Pancreas (tissue), 10 donors: ENCODE measurements at regions not wholly inside any gene's neighbourhood (a gene's known extent, or its start where the extent isn't known, plus 50 kb on each side); places are given as distances from the start of the nearest gene placed in this dataset.

ENCODE experiments used
- ATAC-seq, 4 donors: fragments of 200-7000 bp; cut with Tn5 transposase; one replicate each; pipeline versions ENCODE4 v1.8.0 to v1.9.1; 2020; ENCODE audit warnings: mild to moderate bottlenecking in 4 of 4, moderate library complexity in 4 of 4
- DNase-seq, 6 donors: peaks; one replicate each; pipeline ENCODE4 v3.0.0-alpha.2; 2020
- FAIRE-seq: peaks from 2 replicates; lab custom pipeline; 2012; peaks lifted over from hg19 to GRCh38; lab: Jason Lieb, UNC
- H3K27ac ChIP-seq, 4 donors: fragments of 200-600 bp; sonication (generic); 1 replicate in 3 of 4; 2 replicates in 1 of 4; pipeline versions ENCODE4 v1.5.0 to v1.8.0; 2020
- H3K27me3 ChIP-seq, 4 donors: fragments of 200-600 bp; one replicate each; pipeline ENCODE4 v1.8.0; 2021
- H3K36me3 ChIP-seq, 3 donors: fragments of 200-600 bp; sonication (generic) in 1 of 3; one replicate each; pipeline versions ENCODE4 v1.5.0 to v1.8.0; 2020 to 2021
- H3K4me1 ChIP-seq, 3 donors: fragments of 200-600 bp; one replicate each; pipeline ENCODE4 v1.8.0; 2021
- H3K4me3 ChIP-seq, 4 donors: fragments of 200-600 bp; sonication (generic) in 2 of 4; one replicate each; pipeline versions ENCODE4 v1.5.0 to v1.8.0; 2020 to 2021
- H3K9me3 ChIP-seq, 4 donors: fragments of 200-600 bp; one replicate each; pipeline ENCODE4 v1.8.0; 2021
- CTCF ChIP-seq, 4 donors: fragments of 200-600 bp; sonication (generic) in 3 of 4; IDR thresholded peaks; one replicate each; pipeline versions ENCODE4 v1.5.0 to v1.8.0; 2021; ENCODE audit warnings: antibody characterized with exemption in 4 of 4
- WGBS, 2 donors: extraction: QIAGEN DNeasy Blood & Tissue Kit; methylation state at CpG; one replicate each; pipeline ENCODE4 v1.1.7; 2013; 5-methylcytosine and 5-hydroxymethylcytosine counted together
- intact Hi-C, 3 donors: fragments of 100-400 bp; cut with DNase I; formaldehyde crosslinking; loops; one replicate each; pipeline versions ENCODE4 v1.11.1 to v1.14.2; 2022
- donor health status: healthy with polysubstance abuse.
- donor health status: DM: no; HTN: no; CAD: no; lungs with moderate emphysema.
- donor health status: DM: no; HTN: no; CAD: no.
- donor health status: control.
- donor health status: control.
- donor health status: Bipolar disorder and iron deficiency.
- donor health status: DM: yes; HTN: yes; CAD: no.
- donor health status: DM: no; HTN: no; CAD: no.
- donor health status: DM: no; HTN: no; CAD: no.
- donor health status: DM: yes; HTN: yes; CAD: no.

- FAIRE-seq, result no peak
- TF ChIP-seq CTCF (IDR thresholded peaks at IDR 0.05), result no peak
- ATAC-seq, result no peak
Measured at GRCh38 chrX:122196343-122196742, 987.7 kb upstream of the GRIA3 start.

GRCh38 chrX:122203399-122203798, 980.7 kb upstream of the GRIA3 start:
- no peak overlapping the region for H3K4me3 ChIP-seq
- FAIRE-seq (no peak), DNase-seq (no peak), ATAC-seq (no peak)
- H3K9me3 ChIP-seq, result no peaks in the 10 kb centered on the region
- H3K4me1 ChIP-seq, result no peaks in the 10 kb centered on the region
- no peak for TF ChIP-seq CTCF (IDR thresholded peaks at IDR 0.05)
- intact Hi-C loops, result no loop called here
- H3K27ac ChIP-seq, result no peak overlapping the region
- no peaks in the 10 kb centered on the region for H3K36me3 ChIP-seq
- WGBS, 2 donors, result 36 to 42% methylated on average over 3 of the region's 3 CpGs
- peaks cover 0 to 2% (median 0%) of the 10 kb centered on the region in 4 donors for H3K27me3 ChIP-seq

More at GRCh38 chrX:122196343-122196742, 987.7 kb upstream of the GRIA3 start:
- no peak for DNase-seq
- no peaks in the 10 kb centered on the region for H3K9me3 ChIP-seq
- H3K36me3 ChIP-seq, result no peaks in the 10 kb centered on the region
- intact Hi-C loops, result no loop called here
- H3K4me3 ChIP-seq, result no peak overlapping the region
- H3K27ac ChIP-seq, result no peak overlapping the region
- 33 to 38% methylated on average over 5 of the region's 5 CpGs for WGBS, 2 donors
- no peaks in the 10 kb centered on the region for H3K4me1 ChIP-seq
- no peaks in the 10 kb centered on the region for H3K27me3 ChIP-seq

GRCh38 chrX:122218666-122219065, 965.4 kb upstream of the GRIA3 start:
- Histone ChIP-seq H3K4me3 (no peak overlapping the region), H3K4me1 (no peaks in the 10 kb centered on the region), H3K36me3 (no peaks in the 10 kb centered on the region), H3K27me3 (no peaks in the 10 kb centered on the region), H3K27ac (no peak overlapping the region), H3K9me3 (no peaks in the 10 kb centered on the region)
- WGBS, 2 donors, result 44 to 47% methylated on average over 4 of the region's 4 CpGs
- no peak for FAIRE-seq
- intact Hi-C loops, result no loop called here
- no peak for TF ChIP-seq CTCF (IDR thresholded peaks at IDR 0.05)
- no peak for DNase-seq
- no peak for ATAC-seq

GRCh38 chrX:122219226-122219625, 964.9 kb upstream of the GRIA3 start:
- no peaks in the 10 kb centered on the region for H3K27me3 ChIP-seq
- ATAC-seq (no peak), DNase-seq (no peak), FAIRE-seq (no peak)
- no peaks in the 10 kb centered on the region for H3K4me1 ChIP-seq
- H3K36me3 ChIP-seq, result no peaks in the 10 kb centered on the region
- intact Hi-C loops, result no loop called here
- WGBS, 2 donors, result 26 to 50% methylated on average over 1 of the region's 1 CpG
- H3K9me3 ChIP-seq, result no peaks in the 10 kb centered on the region
- H3K27ac ChIP-seq, result no peak overlapping the region
- no peak for TF ChIP-seq CTCF (IDR thresholded peaks at IDR 0.05)
- no peak overlapping the region for H3K4me3 ChIP-seq

GRCh38 chrX:122219735-122220134, 964.3 kb upstream of the GRIA3 start:
- TF ChIP-seq CTCF (IDR thresholded peaks at IDR 0.05), result no peak

More at GRCh38 chrX:122219735-122220134, 964.3 kb upstream of the GRIA3 start:
- intact Hi-C loops, result no loop called here
- Histone ChIP-seq H3K9me3 (no peaks in the 10 kb centered on the region), H3K4me1 (no peaks in the 10 kb centered on the region), H3K27ac (no peak overlapping the region), H3K27me3 (no peaks in the 10 kb centered on the region), H3K4me3 (no peak overlapping the region), H3K36me3 (no peaks in the 10 kb centered on the region)
- no peak for FAIRE-seq
- DNase-seq, result no peak
- WGBS, 2 donors, result 41 to 48% methylated on average over 3 of the region's 3 CpGs
- ATAC-seq, result no peak
